Thyroid gland (tissue), 4 donors: ENCODE measurements at regions not wholly inside any gene's neighbourhood (a gene's known extent, or its start where the extent isn't known, plus 50 kb on each side); places are given as distances from the start of the nearest gene placed in this dataset.

Experiments
- CTCF ChIP-seq, 6 experiments: fragments of 200-600 bp in 3 of 6; fragments of 450-650 bp in 3 of 6; sonication (generic) in 3 of 6; IDR thresholded peaks; one replicate each; pipeline ENCODE4 v1.5.1; 2016 to 2019; ENCODE audit warnings: antibody characterized with exemption in 6 of 6, mild to moderate bottlenecking in 2 of 6, inconsistent platforms in 1 of 6, moderate library complexity in 1 of 6
- POLR2A ChIP-seq, 2 donors: fragments of 450-650 bp; IDR thresholded peaks; one replicate each; pipeline ENCODE4 v1.6.1; 2017; ENCODE audit warnings: antibody characterized with exemption in 2 of 2, mild to moderate bottlenecking in 2 of 2, moderate library complexity in 1 of 2

GRCh38 chr6:140388192-140388802 is 1013.8 kb upstream of the CITED2 start:
- TF ChIP-seq POLR2A (IDR thresholded peaks at IDR 0.05): no peak
- no peak for TF ChIP-seq CTCF (IDR thresholded peaks at IDR 0.05)
